ENCODE measurements at regions not wholly inside any gene's neighbourhood (a gene's known extent, or its start where the extent isn't known, plus 50 kb on each side); places are given as distances from the start of the nearest gene placed in this dataset.

GRCh38 chr2:49306925-49307324 lies 152.6 kb upstream of the FSHR start:
- TF ChIP-seq CTCF (IDR thresholded peaks at IDR 0.05; ENCODE audit: insufficient read depth, low read length) (no peak), POLR2AphosphoS5 (IDR thresholded peaks at IDR 0.05; ENCODE audit: low read depth) (no peak), SPI1 (IDR thresholded peaks at IDR 0.05; ENCODE audit: borderline replicate concordance, low read depth) (no peak), GABPA (IDR thresholded peaks at IDR 0.05; ENCODE audit: low read depth) (no peak)
- TF ChIP-seq, protein P1, sequence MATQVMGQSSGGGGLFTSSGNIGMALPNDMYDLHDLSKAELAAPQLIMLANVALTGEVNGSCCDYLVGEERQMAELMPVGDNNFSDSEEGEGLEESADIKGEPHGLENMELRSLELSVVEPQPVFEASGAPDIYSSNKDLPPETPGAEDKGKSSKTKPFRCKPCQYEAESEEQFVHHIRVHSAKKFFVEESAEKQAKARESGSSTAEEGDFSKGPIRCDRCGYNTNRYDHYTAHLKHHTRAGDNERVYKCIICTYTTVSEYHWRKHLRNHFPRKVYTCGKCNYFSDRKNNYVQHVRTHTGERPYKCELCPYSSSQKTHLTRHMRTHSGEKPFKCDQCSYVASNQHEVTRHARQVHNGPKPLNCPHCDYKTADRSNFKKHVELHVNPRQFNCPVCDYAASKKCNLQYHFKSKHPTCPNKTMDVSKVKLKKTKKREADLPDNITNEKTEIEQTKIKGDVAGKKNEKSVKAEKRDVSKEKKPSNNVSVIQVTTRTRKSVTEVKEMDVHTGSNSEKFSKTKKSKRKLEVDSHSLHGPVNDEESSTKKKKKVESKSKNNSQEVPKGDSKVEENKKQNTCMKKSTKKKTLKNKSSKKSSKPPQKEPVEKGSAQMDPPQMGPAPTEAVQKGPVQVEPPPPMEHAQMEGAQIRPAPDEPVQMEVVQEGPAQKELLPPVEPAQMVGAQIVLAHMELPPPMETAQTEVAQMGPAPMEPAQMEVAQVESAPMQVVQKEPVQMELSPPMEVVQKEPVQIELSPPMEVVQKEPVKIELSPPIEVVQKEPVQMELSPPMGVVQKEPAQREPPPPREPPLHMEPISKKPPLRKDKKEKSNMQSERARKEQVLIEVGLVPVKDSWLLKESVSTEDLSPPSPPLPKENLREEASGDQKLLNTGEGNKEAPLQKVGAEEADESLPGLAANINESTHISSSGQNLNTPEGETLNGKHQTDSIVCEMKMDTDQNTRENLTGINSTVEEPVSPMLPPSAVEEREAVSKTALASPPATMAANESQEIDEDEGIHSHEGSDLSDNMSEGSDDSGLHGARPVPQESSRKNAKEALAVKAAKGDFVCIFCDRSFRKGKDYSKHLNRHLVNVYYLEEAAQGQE (IDR thresholded peaks at IDR 0.05; ENCODE audit: insufficient replicate concordance, low read depth): no peak
